Heart right ventricle (tissue), 16 donors: ENCODE measurements at regions not wholly inside any gene's neighbourhood (a gene's known extent, or its start where the extent isn't known, plus 50 kb on each side); places are given as distances from the start of the nearest gene placed in this dataset.
"Not testable (repeated sequence)": the region's sequence is repeated elsewhere in the genome, so short reads cannot be mapped to it uniquely, and the experiment has no call there.

ENCODE experiments used
- ATAC-seq, 8 donors: fragments of 200-7000 bp; cut with Tn5 transposase; one replicate each; pipeline ENCODE4 v1.9.1; 2020; ENCODE audit warnings: mild to moderate bottlenecking in 8 of 8, moderate library complexity in 8 of 8, moderate number of reproducible peaks in 1 of 8
- DNase-seq, 2 donors: peaks; one replicate each; pipeline ENCODE4 v3.0.0-alpha.2; 2020
- H3K27ac ChIP-seq, 10 donors: fragments of 200-600 bp; sonication (generic) in 2 of 10; one replicate each; pipeline versions ENCODE4 v1.5.0 to v1.8.0; 2020 to 2022; ENCODE audit warnings: mild to moderate bottlenecking in 3 of 10
- H3K27me3 ChIP-seq, 7 donors: fragments of 200-600 bp; one replicate each; pipeline ENCODE4 v1.8.0; 2021 to 2022; ENCODE audit warnings: mild to moderate bottlenecking in 2 of 7
- H3K36me3 ChIP-seq, 9 donors: fragments of 200-600 bp; sonication (generic) in 1 of 9; one replicate each; pipeline versions ENCODE4 v1.5.0 to v1.8.0; 2020 to 2022; ENCODE audit warnings: mild to moderate bottlenecking in 2 of 9
- H3K4me1 ChIP-seq, 9 donors: fragments of 200-600 bp; sonication (generic) in 1 of 9; one replicate each; pipeline versions ENCODE4 v1.5.0 to v1.8.0; 2020 to 2022; ENCODE audit warnings: mild to moderate bottlenecking in 4 of 9
- H3K4me3 ChIP-seq, 10 donors: fragments of 200-600 bp; sonication (generic) in 2 of 10; one replicate each; pipeline versions ENCODE4 v1.5.0 to v1.8.0; 2020 to 2022; ENCODE audit warnings: mild to moderate bottlenecking in 7 of 10, moderate library complexity in 2 of 10
- H3K9me3 ChIP-seq, 11 donors: fragments of 200-600 bp in 10 of 11; sonication (generic) in 2 of 11; one replicate each; pipeline versions ENCODE4 v1.5.0 to v1.8.0; 2013 to 2022; ENCODE audit warnings: mild to moderate bottlenecking in 2 of 11, control low read depth in 1 of 11, moderate library complexity in 1 of 11
- CTCF ChIP-seq, 9 donors: fragments of 200-600 bp; sonication (generic) in 2 of 9; IDR thresholded peaks; one replicate each; pipeline versions ENCODE4 v1.5.0 to v1.8.0; 2021 to 2022; ENCODE audit warnings: antibody characterized with exemption in 9 of 9, mild to moderate bottlenecking in 5 of 9, moderate library complexity in 1 of 9
- WGBS, 2 donors: extraction: QIAGEN DNeasy Blood & Tissue Kit; methylation state at CpG; one replicate each; pipeline ENCODE4 v1.1.7; 2013; ENCODE audit warnings: inconsistent platforms in 1 of 2; 5-methylcytosine and 5-hydroxymethylcytosine counted together
- intact Hi-C, 10 donors: fragments of 100-400 bp; cut with DNase I; formaldehyde crosslinking; loops; one replicate each; pipeline versions ENCODE4 v1.11.1 to v1.14.2; 2022
- donor health status: Arrhythmogenic right ventricular cardiomyopathy.
- donor health status: ischemic (EF 13 %, LVEDD 7.1; RV severe dilation, severe dysfunction).
- donor health status: healthy with polysubstance abuse.
- donor health status: DM: no; HTN: yes; CAD: no.
- donor health status: DM: no; HTN: no; CAD: no.
- donor health status: ischemic (EF 25% LVEDD 6.9; RV normal size, moderate dysfunction).
- donor health status: ischemic (EF 25% LVEDD 5.7; RV mildly dilated, moderate dysfunction).
- donor health status: healthy.
- donor health status: DM: yes; HTN: yes; CAD: no.
- donor health status: Ischemic cardiomyopathy.
- donor health status: ischemic (EF 35%, LVEDD 5.7; RV mildly dilated, moderate dysfunction).
- donor health status: nonischemic (EF 11% LVEDD 7.7; RV severe dilation, severe dysfunction).
- donor health status: DM: yes; HTN: yes; CAD: no.
- donor health status: PGD.
- donor health status: ischemic (EF 29% LVEDD 5.4; RV normal size, mild dysfunction).
- donor health status: nonischemic (EF 23%, LVEDD 6.1; RV moderate dilation, normal function).

DNA sequence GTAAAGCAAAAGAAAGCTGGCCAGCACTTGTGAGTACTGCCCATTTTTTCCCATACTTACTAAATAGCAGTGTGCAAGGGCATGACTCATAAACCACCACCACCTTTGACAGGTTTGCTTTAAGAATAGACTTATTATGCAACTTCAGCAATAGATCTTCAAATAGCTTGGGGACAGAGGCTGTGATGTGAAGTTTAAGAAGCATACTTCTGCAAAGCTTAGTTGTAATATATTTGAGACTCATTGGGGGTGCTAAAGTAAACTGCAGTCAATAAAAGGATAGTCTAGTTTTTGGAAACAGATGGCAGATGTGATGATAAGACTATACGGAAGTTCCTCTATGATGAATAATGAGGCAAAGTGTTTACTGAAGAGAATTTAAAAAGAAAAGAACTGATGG, 210.0 kb downstream of the PLA2G4A start:
- Histone ChIP-seq H3K36me3 (no peaks in the 10 kb centered on the region), H3K27ac (no peak overlapping the region), H3K27me3 (no peaks in the 10 kb centered on the region), H3K4me1 (no peaks in the 10 kb centered on the region), H3K4me3 (no peak overlapping the region), H3K9me3 (peaks cover 0 to 13% (median 0%) of the 10 kb centered on the region in 11 donors)
- DNase-seq (no peak), ATAC-seq (no peak)
- intact Hi-C loops: no loop called here
- 56 to 61% methylated on average over 1 of the region's 1 CpG for WGBS, 2 donors
- TF ChIP-seq CTCF (IDR thresholded peaks at IDR 0.05): no peak

DNA sequence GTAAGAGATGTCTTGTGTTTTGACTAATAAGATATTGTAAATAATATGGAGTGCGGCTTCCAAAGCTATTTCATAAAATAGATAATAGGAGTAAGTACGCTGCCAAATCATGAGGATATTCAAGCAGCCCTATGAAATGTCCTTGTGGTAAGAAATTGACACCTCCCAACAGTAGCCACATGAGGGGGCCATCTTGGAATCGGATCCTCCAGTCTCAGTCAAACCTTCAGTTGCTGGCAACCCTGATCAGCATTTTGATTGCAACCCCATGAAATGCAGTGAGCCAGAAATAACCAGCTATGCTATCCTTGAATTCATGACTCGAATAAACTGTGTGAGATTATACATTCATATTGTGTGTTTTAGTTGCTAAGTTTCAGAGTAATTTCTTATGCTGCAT, 212.4 kb downstream of the PLA2G4A start:
- intact Hi-C loops: no loop called here

GRCh38 chr1:187042538-187042937, 213.8 kb downstream of the PLA2G4A start:
- TF ChIP-seq CTCF (IDR thresholded peaks at IDR 0.05): no peak
- 84 to 94% methylated on average over 1 of the region's 1 CpG for WGBS, 2 donors
- Histone ChIP-seq H3K27ac (no peak overlapping the region), H3K4me1 (no peaks in the 10 kb centered on the region), H3K4me3 (no peak overlapping the region), H3K27me3 (no peaks in the 10 kb centered on the region), H3K9me3 (peaks cover 0 to 14% (median 0%) of the 10 kb centered on the region in 11 donors), H3K36me3 (no peaks in the 10 kb centered on the region)
- DNase-seq: no peak
- intact Hi-C loops: no loop called here
- no peak for ATAC-seq

More for the DNA sequence above, 212.4 kb downstream of the PLA2G4A start:
- H3K27ac ChIP-seq: no peak overlapping the region
- peaks cover 0 to 14% (median 0%) of the 10 kb centered on the region in 11 donors for H3K9me3 ChIP-seq
- H3K4me1 ChIP-seq: no peaks in the 10 kb centered on the region
- H3K4me3 ChIP-seq: no peak overlapping the region
- 93% methylated on average over 4 of the region's 4 CpGs for WGBS, 2 donors
- no peak for DNase-seq
- no peaks in the 10 kb centered on the region for H3K36me3 ChIP-seq
- H3K27me3 ChIP-seq: no peaks in the 10 kb centered on the region
- ATAC-seq: no peak
- TF ChIP-seq CTCF (IDR thresholded peaks at IDR 0.05): no peak

- not testable (repeated sequence) for H3K36me3 ChIP-seq, ATAC-seq, DNase-seq
Measured at GRCh38 chr1:187043433-187043832, 214.7 kb downstream of the PLA2G4A start.

DNA sequence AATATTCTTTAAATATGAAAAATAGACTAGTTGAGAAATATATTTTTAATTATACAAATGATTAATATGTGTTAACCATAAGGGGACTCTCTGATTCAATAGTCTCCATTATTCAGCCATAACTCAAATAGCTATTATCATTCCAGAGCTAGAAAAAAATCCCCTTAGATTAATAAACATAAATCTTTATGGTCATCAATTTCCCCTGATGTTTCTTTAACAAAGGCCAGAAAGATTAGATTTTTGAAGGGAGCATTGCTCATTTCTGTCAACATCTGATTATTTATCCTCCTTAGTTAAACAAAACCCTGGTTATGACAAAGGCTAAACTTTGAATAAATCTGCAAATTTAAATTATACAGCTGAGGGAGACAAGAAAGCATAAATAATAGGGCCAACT, 215.7 kb downstream of the PLA2G4A start:
- no peak for TF ChIP-seq CTCF (IDR thresholded peaks at IDR 0.05)
- H3K27me3 ChIP-seq: no peaks in the 10 kb centered on the region
- peaks cover 0 to 14% (median 0%) of the 10 kb centered on the region in 11 donors for H3K9me3 ChIP-seq
- no peak for ATAC-seq
- H3K4me3 ChIP-seq: no peak overlapping the region
- intact Hi-C loops: no loop called here
- H3K27ac ChIP-seq: no peak overlapping the region
- no peak for DNase-seq
- H3K36me3 ChIP-seq: no peaks in the 10 kb centered on the region
- no peaks in the 10 kb centered on the region for H3K4me1 ChIP-seq

More at GRCh38 chr1:187043433-187043832, 214.7 kb downstream of the PLA2G4A start:
- H3K4me3 ChIP-seq, H3K27ac ChIP-seq, H3K27me3 ChIP-seq, H3K4me1 ChIP-seq, intact Hi-C loops: not testable (repeated sequence)
- H3K9me3 ChIP-seq: peaks cover 0 to 14% (median 0%) of the 10 kb centered on the region in 11 donors
